ENCODE measurements at regions not wholly inside any gene's neighbourhood (a gene's known extent, or its start where the extent isn't known, plus 50 kb on each side); places are given as distances from the start of the nearest gene placed in this dataset.
"Not testable (repeated sequence)": the region's sequence is repeated elsewhere in the genome, so short reads cannot be mapped to it uniquely, and the experiment has no call there.

DNA sequence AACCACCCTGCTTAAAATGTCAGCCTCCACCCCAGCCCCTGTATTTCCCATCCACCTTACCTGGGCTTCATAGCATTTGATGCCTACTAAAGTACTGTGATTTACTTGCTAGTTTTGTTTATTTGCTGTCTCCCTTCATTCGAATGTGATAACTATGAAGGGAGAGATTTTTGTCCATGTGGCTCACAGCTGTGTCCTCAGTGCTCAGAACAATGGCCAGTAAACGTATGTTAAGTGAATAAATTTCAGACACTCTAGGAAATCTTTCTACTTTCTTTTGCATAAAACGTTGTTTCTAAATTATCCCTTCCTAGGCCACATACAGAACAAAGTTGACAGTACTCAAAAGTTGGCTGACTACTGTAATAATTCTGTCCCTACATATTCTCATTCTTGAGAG, 114.7 kb upstream of the OTUD4 start:
- no peak for DNase-seq

- DNase-seq, result no peak
Observed at GRCh38 chr4:145293658-145294057, 113.3 kb upstream of the OTUD4 start.

DNA sequence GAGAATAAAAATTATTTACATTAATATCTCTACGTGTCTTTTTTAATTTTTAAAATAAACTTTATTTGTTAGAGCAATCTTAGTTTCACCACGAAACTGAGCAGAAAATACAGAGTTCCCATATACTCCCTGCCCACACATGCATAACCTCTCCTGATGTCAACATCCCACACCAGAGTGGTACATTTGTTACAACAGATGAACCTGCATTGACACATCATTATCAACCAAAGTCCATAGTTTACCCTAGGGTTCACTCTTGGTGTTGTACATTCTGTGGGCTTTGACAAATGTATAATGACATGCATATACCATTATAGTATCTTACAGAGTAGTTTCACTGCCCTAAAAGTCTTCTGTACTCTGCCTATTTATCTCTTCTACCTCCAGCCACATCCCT, 110.6 kb upstream of the OTUD4 start:
- DNase-seq, result no peak

DNA sequence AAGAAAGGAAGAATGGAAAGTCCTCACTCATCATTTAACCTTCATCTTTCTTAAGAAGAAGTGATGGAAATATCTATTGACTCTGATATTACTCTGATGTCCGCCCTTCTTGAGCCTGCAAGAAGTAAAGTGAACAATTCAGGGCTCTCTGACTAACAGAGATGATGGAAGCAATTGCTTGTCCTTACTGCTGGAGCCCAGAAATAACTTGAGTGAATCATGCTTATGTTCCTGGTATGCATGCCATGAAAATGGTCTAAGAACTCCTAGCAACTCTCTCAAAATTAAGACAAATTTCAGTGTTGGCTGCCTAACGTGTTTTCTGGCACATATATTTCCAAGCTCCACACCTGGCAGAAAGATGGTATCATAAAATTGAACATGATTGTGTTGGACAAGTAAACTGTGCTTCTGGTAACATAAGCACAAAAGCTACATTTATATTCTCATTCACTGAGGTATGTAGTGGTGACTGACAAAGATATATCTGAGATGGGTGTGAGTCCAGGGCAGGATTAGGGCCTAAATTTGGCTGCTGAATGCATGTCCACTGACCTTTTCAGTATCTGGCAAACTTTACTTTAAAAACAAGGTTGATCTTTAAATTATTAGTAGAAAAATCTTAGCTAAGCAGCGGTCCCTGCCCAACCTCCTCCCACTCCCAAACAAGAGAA, 109.2 kb upstream of the OTUD4 start:
- no peak for DNase-seq

DNA sequence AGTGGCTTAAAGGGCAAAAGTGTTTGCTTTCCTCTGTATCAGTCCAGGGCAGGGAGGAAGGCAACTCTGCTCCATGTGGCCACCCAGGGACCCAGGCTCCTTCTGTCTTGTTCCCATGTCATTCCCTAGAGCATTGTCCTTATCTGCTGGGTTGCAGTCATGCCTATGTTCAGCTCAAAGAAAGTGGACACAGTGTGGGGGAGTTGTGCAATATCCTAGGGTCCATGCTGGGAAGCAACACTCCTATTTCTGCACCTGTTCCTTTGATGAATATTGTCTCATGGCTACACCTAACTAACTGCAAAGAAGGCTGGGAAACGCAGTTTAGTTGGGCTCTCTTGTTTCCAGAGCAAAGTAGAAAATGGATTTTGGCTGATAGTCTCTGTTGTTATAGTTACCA, 107.0 kb upstream of the OTUD4 start:
- no peak for DNase-seq

- DNase-seq, result no peak
Observed at GRCh38 chr4:145285928-145286327, 105.5 kb upstream of the OTUD4 start.

DNA sequence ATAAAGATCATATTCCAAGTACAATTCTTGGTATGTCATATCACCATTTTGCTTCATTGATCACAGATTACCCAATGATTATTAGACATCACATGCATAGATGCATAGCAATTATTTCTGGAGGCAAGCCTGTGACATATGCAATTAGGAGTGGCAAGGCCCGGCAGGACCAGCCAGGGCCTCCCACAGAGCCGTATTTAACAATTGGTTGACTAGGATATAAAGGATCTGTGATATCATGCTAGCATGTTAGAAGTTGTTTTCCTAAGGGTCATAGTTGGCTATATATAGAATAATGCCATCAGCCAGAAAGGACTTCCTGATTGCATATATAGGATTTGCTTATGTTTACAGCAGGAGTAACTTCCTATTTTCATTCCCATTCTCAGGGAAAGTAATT, 103.5 kb upstream of the OTUD4 start:
- no peak for DNase-seq

- no peak for DNase-seq
Observed at GRCh38 chr4:145281951-145282350, 101.6 kb upstream of the OTUD4 start.

- no peak for DNase-seq
Observed at GRCh38 chr4:145281224-145281623, 100.8 kb upstream of the OTUD4 start.

- DNase-seq, result no peak
Observed at GRCh38 chr4:145280541-145280940, 100.2 kb upstream of the OTUD4 start.

GRCh38 chr4:145279122-145279960, 99.0 kb upstream of the OTUD4 start:
- DNase-seq, result peak; percentile 13

GRCh38 chr4:145278341-145279121, 98.1 kb upstream of the OTUD4 start:
- no peak for DNase-seq

- no peak for DNase-seq
Observed at GRCh38 chr4:145277011-145277410, 96.6 kb upstream of the OTUD4 start.

DNA sequence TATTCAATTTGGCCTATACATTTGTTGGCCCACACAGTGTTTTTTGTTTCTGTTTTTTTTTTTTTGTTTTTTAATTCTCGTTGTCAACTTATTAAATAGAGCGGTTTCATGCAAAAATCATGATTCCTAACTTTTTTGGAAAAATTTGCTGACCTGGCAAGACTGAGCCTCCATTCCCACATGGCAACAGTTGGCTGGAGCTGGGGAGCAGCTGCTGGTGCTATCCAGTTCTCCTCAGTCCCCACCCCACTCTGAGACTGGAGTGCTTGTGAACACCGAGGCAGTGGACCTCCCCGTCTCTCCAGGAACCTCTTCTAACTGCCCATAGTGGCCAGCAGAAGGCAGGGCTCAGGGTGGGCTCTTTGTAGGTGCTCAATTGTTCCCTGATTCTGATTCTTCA, 95.7 kb upstream of the OTUD4 start:
- DNase-seq, result no peak

- DNase-seq, result no peak
Observed at GRCh38 chr4:145271194-145271593, 90.8 kb upstream of the OTUD4 start.

GRCh38 chr4:145266881-145267280, 86.5 kb upstream of the OTUD4 start:
- DNase-seq, result no peak

GRCh38 chr4:145260091-145260490, 79.7 kb upstream of the OTUD4 start:
- no peak for DNase-seq

DNA sequence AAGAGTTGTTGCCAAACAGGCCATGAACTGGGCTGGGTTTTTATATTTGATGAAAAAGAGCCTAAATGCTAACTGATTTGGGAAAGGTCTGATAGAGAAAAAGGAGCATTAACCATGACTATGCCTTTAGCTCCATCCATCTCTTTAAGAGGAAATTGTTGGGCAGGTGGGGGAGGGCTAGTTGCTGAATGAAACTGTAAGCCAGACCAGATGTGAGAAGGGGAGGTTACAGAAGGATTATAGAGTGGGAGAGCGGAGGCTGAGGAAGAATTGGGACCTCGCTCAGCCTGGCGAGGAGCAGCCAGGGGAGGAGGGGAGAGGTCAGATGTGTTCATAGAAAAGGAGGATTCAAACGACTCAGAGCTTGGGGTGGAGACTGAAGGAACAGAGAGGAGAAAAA, 74.9 kb upstream of the OTUD4 start:
- not testable (repeated sequence) for DNase-seq

- no peak for DNase-seq
Observed at GRCh38 chr4:145252190-145252589, 71.8 kb upstream of the OTUD4 start.

GRCh38 chr4:145251391-145251790, 71.0 kb upstream of the OTUD4 start:
- no peak for DNase-seq

- no peak for DNase-seq
Observed at GRCh38 chr4:145248971-145249370, 68.6 kb upstream of the OTUD4 start.

- DNase-seq, result no peak
Observed at GRCh38 chr4:145248502-145248901, 68.1 kb upstream of the OTUD4 start.

- DNase-seq, result peak; percentile 5
Observed at GRCh38 chr4:145234091-145234706, 53.8 kb upstream of the OTUD4 start.
